NCI-H2227 (cell line): ENCODE measurements at regions not wholly inside any gene's neighbourhood (a gene's known extent, or its start where the extent isn't known, plus 50 kb on each side); places are given as distances from the start of the nearest gene placed in this dataset.
"Not testable (repeated sequence)": the region's sequence is repeated elsewhere in the genome, so short reads cannot be mapped to it uniquely, and the experiment has no call there.

Experiments
- DNase-seq: peaks from one replicate; lab custom pipeline; 2025; ENCODE audit not compliant: unreplicated experiment; lab: John Stamatoyannopoulos, UW

- DNase-seq = no peak
These were observed 577.7 kb downstream of the EBF1 start for GRCh38 chr5:158521995-158522394.

- DNase-seq = no peak
These were observed 580.2 kb downstream of the EBF1 start for GRCh38 chr5:158519433-158520021.

GRCh38 chr5:158516521-158516920, 583.2 kb downstream of the EBF1 start:
- no peak for DNase-seq

GRCh38 chr5:158514986-158515359, 584.7 kb downstream of the EBF1 start:
- no peak for DNase-seq

- DNase-seq = no peak
These were observed 585.3 kb downstream of the EBF1 start for GRCh38 chr5:158514319-158514985.

- no peak for DNase-seq
These were observed 586.0 kb downstream of the EBF1 start for GRCh38 chr5:158513490-158514318.

- DNase-seq = no peak
These were observed 588.3 kb downstream of the EBF1 start for GRCh38 chr5:158511454-158511853.

- no peak for DNase-seq
These were observed 589.2 kb downstream of the EBF1 start for GRCh38 chr5:158510479-158510878.

GRCh38 chr5:158506648-158507047, 593.1 kb downstream of the EBF1 start:
- no peak for DNase-seq

GRCh38 chr5:158502686-158503085, 597.0 kb downstream of the EBF1 start:
- DNase-seq = no peak

- DNase-seq = no peak
These were observed 599.8 kb downstream of the EBF1 start for GRCh38 chr5:158499892-158500418.

- DNase-seq = no peak
These were observed 600.4 kb downstream of the EBF1 start for GRCh38 chr5:158499075-158499891.

GRCh38 chr5:158496624-158497023, 603.1 kb downstream of the EBF1 start:
- DNase-seq = no peak

GRCh38 chr5:158494541-158494940, 605.2 kb downstream of the EBF1 start:
- no peak for DNase-seq

GRCh38 chr5:158494044-158494443, 605.7 kb downstream of the EBF1 start:
- not testable (repeated sequence) for DNase-seq

- DNase-seq = no peak
These were observed 606.9 kb downstream of the EBF1 start for GRCh38 chr5:158492841-158493242.

GRCh38 chr5:158492136-158492535, 607.6 kb downstream of the EBF1 start:
- no peak for DNase-seq

GRCh38 chr5:158487664-158488063, 612.1 kb downstream of the EBF1 start:
- peak; percentile 37 for DNase-seq

GRCh38 chr5:158487156-158487555, 612.6 kb downstream of the EBF1 start:
- no peak for DNase-seq

GRCh38 chr5:158486566-158486965, 613.1 kb downstream of the EBF1 start:
- no peak for DNase-seq

GRCh38 chr5:158485604-158486081, 614.1 kb downstream of the EBF1 start:
- DNase-seq = no peak
